ENCODE measurements at regions not wholly inside any gene's neighbourhood (a gene's known extent, or its start where the extent isn't known, plus 50 kb on each side); places are given as distances from the start of the nearest gene placed in this dataset.

DNA sequence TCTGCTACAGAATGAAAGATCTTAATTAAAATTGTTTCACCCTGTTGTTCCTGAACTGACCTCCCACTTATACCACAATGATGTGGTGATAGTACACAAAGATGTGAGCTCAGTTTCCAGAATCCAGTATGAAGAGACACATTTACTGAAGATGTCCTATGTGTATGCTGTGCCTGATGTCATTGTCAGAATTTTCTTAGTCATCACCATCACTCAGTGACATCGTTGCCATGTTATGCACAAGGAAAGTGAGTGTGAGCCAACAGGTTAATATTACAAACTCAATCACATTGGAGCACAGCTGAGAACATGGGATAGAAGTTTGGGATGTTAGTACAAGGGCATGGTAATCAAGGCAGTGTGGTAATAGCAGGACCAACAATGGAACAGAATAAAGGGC is 199.7 kb upstream of the CHRNA7 start:
- no peak overlapping the region for H3K27ac ChIP-seq
- H3K4me3 ChIP-seq, result no peak overlapping the region

DNA sequence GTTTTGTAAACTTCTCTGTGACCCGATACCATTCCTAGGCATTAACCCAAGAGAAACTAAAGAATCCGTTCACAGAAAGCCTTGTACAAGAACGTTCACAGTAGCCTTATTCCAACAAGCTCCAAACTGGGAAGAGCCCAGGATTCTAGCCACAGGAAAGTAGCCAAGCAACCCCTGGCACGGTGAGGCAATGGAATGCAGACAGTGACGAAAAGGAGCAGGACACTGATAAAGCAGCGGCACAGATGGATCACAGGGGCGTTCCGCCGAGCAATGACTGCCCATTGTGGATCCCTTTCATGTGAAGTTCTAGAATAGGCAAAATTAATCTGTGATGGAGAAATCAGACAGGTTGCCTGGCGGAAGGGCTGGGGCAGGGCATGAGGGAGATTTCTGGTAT is 198.7 kb upstream of the CHRNA7 start:
- Histone ChIP-seq H3K4me3 (no peak overlapping the region), H3K27ac (no peak overlapping the region)

DNA sequence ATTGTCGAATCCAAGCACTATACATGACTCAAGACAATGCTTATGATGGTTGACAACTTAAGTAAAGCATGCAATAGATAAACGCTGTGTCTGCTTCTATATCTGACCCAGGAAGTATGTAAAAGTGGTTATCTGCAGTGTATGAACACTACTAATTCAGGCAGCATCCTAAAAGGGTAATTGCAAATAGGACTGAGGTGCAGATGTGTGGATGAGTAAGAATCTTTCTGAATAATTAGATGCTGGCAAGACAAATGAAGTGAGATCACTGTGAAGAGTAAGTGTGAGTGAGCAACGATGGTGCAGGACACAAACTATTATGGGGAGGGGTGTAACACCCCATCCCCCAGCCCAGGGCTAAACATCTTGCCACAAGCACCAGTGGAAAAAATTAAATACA is 195.7 kb upstream of the CHRNA7 start:
- Histone ChIP-seq H3K27ac (no peak overlapping the region), H3K4me3 (no peak overlapping the region)

DNA sequence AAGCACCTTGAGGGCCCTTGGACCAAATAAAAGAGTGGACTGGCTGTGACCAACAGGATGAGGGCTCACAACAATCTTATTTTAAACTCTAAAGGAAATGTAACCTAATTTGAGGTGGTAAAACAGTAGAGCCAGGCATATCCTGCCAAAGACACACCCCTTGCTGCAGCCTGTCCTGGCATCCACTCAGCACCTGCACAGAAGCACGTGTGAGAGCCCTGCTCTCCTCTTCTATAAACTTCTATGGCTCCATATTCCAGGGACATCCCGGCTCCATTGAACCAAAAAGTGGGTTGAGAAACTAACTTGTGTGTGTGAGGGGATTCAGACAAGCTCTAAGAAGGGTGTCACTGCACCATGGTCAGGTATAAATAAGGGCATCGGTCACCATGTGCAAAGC is 190.9 kb upstream of the CHRNA7 start:
- H3K4me3 ChIP-seq, result no peak overlapping the region
- no peak overlapping the region for H3K27ac ChIP-seq

DNA sequence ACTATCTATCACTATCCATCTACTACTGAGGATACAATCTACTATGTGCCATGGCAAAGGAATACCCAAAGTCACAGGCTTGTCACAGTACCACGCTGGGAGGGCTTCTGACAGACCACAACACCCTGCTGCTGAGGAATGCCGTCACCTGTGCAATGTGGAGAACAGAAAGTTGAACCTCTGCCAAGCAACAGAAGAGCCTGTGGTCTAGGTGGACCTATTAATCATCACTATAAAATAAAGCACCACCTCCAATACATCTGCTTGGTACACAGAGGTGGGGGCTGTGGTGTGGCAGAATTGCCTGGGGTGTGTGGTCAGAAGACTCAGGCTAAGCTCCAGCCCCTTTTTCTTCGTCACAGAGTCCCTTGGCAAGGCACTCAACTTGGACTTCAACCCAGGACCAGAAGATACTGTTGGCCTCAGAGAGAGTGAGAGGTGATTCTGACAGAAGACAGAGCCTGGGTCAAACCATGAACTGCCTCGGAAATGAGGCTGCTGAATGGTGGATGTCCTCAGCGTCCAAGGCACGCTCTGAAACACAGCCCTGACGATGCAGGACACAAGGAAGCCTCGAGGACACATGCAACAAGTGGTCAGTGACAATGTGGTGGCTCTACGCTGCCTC is 189.4 kb upstream of the CHRNA7 start:
- H3K4me3 ChIP-seq, result no peak overlapping the region
- no peak overlapping the region for H3K27ac ChIP-seq

DNA sequence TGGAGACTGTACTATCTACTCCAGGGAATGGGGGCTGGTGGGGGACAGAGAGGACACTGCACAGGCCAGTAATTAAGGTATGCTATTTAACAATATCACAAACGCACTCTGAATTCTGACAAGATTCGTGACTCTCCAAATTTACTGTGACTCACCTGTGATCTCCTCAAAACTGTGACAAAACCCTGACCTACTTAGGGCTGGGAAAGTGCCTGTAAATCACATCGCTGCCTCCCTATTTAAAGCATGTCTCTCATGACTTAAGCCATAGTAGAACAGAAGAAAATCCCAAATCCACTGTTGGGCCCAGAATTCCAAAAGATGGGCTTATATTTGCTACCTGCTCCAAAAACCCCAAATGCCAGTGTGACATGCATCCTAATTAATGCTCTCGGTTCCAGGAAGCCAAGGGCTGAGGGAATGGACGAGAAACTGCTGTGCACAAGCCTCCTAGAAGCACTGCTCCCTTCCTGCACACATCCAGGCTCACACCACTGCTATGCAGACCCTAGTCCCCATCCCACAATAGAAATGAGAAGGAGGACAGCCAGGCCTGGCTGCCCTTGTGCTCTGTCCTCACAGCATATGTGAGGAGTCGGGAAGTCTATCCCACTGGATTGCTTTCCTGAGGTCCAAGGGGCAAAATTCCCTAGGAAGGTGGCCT is 187.7 kb upstream of the CHRNA7 start:
- Histone ChIP-seq H3K4me3 (no peak overlapping the region), H3K27ac (no peak overlapping the region)

DNA sequence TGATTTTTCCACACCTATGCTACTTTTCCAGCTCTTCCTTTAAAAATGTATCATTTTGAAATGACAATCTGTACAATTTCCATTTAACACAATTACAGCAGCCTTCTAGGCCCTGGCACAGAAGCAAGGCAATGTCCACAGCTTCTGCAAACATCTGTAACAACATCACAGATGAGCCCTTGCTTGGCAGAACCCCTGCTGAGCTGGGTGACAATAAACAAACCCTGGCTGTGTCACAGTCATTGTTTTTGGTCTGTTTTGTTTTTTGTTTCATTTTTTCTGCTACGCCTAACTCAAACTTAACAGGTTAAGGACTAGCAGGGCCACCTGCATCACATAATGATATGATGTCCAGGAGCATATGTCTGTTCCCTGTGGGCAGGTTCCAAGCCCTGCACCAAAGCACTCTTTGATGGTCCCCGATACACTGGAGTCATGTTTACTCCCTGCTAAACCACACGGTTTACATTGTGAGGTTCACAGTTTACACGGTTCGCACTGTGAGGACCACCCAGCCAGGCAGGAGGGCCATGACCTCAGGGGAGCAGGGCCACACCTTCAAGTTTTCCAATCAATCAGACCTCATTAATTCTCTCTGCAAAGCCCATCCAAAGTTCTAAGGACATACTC is 186.8 kb upstream of the CHRNA7 start:
- Histone ChIP-seq H3K27ac (no peak overlapping the region), H3K4me3 (no peak overlapping the region)

DNA sequence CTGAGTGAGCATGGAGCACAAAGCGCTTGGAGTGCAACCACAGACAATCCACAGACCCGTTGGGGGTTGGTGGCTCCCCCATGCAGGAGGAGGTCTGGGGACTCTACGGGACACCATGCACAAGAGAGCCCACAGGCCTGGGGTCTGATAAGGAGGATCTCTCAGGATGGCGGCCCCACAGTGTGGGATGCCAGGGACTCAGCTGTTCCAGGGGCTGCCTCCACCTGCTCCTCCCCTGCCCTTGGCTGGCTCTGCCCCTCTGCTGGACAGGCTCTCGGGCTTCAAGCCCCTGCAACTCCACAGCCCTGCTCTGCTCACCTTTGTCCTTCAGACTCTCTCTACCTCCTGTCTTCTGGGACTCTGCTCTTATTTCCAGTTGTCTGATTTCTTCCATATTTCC is 184.5 kb upstream of the CHRNA7 start:
- no peak overlapping the region for H3K4me3 ChIP-seq
- no peak overlapping the region for H3K27ac ChIP-seq

DNA sequence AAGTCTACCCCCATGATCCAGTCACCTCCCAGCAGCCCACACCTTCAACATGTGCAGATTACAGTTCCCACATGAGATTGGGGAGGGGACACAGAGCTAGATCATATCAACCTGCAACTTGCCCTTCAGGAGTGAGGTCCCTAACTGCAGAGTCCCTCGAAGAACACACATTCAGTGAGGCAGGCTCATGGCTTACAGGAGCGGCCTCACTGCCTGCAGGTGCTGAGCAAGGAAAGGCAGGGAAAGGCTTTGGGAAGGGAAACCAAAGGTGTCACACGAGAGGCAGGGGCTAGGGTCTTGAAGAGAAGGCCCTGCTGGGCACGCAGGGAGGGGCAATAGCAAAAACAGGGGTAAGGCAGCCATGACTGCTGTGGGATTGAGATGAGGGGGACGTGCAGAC is 182.4 kb upstream of the CHRNA7 start:
- Histone ChIP-seq H3K27ac (no peak overlapping the region), H3K4me3 (no peak overlapping the region)

DNA sequence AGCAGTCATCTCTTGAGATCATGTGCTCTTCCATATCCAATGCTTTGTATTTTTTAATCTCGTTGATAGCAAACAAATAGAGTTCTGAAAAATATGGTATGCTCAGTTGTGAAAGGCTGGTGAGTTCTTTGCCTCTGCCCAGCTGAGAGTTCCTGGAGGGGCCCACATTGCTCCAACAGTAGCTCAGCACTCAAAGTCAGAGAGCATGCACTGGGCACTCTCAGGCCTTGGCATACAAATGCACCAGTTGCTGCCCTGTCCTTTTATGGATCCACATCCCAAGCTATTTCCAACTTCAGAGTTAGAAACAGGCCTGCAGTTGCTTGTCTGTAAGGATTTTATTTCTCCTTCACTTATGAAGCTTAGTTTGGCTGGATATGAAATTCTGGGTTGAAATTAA is 181.7 kb upstream of the CHRNA7 start:
- Histone ChIP-seq H3K27ac (no peak overlapping the region), H3K4me3 (no peak overlapping the region)

DNA sequence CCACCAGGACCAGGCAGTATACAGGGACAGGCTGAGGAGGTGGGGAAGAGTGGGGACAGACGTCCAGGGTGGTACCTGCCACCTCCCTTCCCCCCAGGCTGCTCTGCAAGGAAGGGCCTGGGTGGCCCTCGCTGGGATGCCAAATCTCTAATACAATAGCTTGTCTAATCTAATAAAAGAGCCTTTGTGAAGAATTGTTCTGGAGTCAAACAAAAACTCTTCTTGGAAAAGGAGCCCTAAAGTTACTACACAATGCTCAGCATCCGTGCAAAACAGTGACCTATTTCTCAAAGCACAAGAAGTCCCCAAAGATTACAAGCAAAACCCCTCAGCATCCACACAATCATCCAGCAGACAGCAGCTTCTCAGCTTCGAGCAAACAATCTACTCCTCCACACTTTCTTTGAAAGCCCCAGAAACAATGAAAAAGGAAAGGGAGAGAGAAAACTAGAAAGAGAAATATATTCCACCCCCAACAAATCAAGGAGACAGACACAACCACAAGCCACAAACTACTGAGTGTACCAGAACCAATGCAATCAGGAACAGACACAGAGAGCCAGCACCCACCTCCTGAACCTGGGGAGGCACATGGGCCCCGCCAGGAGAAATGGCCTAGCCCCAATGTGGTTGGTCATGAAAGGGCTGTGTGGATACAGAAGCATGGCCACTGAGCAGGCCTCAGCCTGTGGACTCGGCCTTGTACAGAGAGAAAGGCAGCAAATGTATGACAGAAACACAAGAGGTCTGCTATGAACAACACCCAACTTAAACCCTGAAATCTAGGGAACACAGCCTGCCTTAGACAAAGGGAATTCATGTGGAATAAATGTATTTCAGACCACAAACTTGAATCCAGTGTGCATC is 177.1 kb upstream of the CHRNA7 start:
- H3K27ac ChIP-seq, result no peak overlapping the region
- no peak overlapping the region for H3K4me3 ChIP-seq

DNA sequence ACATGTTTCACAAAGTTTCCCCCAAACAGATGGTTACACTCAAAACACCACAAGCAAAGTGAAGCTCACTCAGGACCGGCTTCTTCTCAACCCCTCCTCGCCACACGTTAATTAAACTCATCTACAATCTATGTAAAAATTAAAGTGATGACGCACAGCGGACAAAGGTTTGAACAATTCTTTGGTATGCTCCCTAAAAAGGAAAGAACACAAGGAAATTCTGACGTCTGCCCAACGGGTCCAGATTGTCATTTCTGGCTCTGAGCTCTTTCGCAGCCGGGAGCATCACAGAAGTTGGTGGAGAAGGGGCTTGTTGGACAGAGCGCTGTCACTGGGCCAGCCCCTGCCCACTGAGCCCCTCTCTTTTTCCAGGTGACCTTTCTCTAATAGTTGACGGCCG is 173.7 kb upstream of the CHRNA7 start:
- Histone ChIP-seq H3K27ac (no peak overlapping the region), H3K4me3 (no peak overlapping the region)

DNA sequence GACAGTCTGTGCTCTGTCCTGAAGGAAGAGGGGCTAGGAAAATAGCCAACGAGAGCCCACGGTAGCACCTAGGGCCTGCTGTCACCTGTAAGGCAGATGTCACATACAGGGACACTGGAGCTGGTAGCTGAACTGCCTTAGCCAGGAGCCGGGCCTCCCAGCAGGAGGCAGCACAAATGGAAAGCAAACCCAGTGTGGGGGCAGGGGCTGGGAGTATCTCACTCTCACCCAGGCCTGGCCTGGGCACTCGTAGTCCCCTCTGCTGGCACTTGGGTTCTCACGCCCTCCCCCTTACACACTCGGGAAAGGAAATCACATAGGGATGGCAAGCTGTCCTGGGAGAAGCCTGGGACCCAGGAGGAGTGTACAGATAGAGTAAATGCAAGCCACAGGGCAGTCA is 173.1 kb upstream of the CHRNA7 start:
- Histone ChIP-seq H3K27ac (no peak overlapping the region), H3K4me3 (no peak overlapping the region)

DNA sequence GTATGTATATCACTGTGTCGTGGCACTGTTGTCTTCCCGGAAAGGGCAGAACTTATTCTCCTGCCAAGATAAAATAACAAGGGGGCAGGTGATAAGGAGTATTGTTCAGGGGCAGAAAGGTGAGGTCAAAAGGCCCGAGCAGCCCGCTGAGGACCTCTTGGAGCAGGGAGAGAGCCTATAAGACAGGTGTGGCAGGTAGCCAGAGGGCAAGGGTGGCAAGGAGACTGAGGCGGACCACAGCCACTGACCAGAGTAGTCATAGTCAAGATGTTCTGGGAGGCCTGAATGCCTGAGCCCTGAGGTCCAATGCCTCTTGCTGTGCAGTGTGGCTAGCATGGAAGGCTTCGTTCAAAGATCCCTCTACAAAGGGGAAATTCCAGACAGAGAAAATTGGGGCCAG is 172.3 kb upstream of the CHRNA7 start:
- no peak overlapping the region for H3K4me3 ChIP-seq
- no peak overlapping the region for H3K27ac ChIP-seq

DNA sequence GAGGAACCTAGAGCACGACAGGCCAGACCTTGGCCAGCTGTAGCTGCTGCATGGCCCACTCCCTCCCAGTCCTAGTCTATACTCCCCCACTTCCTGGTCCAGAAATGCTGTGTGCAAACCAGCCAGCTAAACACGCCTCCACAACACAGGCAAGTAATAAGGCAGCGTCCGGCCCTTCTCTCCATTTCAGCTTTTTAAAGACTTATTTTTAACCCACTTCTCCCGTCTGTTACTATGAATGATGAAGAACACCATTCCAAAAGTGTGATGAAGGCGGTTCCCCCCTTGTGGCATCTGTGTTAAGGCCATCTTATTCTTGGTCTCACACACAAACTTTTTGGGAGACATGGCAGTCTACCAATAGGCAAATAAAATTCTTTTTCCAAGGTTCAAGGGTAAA is 164.1 kb upstream of the CHRNA7 start:
- no peak overlapping the region for H3K4me3 ChIP-seq
- no peak overlapping the region for H3K27ac ChIP-seq

DNA sequence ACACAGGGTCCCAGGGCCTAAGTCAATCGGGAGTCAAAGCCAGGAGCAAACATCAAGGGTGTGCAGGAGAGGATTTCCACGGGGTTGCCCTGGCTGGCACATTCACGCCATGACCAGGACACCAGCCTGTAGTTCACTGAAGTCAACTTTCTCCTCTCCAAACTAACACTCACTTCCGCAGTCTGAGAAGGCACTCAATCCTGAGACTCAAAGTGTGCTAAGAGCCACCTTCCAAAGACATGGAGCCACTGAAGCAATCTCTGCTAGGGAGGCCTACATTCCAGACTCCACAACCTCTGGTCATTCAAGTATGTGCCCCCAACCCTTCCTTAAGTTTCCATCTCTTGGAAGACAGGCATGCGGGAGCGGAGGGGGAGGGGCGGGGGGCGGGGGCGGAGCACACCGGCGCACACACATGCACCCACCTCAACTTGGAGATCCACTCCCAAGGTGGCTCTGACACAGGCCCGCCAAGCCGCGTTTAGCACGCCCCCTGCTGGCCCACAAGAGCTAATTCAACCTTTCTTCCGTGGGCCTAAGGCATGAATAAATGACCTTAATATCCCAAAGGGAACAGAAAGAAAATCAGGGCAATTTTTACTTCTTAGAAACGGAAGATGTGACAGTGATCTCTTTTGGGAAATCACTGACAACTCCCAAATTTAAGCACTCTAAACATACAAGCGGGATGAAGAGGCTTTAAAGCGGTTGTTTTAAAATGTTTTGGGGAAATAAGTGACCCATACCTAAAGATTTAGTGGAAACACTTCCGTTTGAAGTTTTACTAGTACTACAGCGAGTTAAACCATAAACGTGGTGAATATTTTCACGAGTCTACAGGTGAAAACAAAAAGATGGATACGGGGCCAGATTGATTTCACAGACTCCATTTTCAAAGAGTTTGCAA is 162.5 kb upstream of the CHRNA7 start:
- H3K27ac ChIP-seq, result no peak overlapping the region
- H3K4me3 ChIP-seq, result no peak overlapping the region

DNA sequence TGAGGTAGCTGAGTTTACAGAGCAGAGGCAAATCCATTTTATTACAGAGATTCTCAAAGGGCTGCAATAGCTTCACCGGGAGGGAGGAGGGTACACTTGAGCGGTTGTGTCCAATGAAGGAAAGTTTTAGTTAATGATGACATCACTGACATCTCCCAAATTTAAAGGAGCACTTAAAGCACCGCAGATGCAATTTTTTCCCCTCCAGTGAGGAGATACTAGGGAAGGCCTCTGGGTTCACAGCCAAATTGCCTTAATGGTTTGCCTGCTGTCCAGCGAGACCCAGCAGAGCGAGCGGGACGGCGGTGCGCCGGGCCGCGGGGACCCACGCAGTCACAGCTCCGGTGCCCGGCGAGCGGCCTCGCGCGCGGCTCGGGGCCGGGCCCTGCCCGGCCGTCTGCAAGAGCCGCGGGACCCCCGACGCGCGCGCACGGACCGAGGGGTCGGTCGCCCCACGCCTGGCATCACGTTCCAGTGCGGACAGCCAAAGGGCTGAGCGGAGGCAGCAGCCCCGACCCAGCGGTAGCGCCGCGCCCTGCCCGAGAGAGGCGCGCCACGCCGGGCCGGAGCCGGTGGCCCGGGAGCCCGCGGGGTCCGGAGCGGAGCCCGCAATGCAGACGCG is 160.5 kb upstream of the CHRNA7 start:
- Histone ChIP-seq H3K4me3 (peak overlapping the region; percentile 10 to 66 (median 50)), H3K27ac (no peak overlapping the region)

DNA sequence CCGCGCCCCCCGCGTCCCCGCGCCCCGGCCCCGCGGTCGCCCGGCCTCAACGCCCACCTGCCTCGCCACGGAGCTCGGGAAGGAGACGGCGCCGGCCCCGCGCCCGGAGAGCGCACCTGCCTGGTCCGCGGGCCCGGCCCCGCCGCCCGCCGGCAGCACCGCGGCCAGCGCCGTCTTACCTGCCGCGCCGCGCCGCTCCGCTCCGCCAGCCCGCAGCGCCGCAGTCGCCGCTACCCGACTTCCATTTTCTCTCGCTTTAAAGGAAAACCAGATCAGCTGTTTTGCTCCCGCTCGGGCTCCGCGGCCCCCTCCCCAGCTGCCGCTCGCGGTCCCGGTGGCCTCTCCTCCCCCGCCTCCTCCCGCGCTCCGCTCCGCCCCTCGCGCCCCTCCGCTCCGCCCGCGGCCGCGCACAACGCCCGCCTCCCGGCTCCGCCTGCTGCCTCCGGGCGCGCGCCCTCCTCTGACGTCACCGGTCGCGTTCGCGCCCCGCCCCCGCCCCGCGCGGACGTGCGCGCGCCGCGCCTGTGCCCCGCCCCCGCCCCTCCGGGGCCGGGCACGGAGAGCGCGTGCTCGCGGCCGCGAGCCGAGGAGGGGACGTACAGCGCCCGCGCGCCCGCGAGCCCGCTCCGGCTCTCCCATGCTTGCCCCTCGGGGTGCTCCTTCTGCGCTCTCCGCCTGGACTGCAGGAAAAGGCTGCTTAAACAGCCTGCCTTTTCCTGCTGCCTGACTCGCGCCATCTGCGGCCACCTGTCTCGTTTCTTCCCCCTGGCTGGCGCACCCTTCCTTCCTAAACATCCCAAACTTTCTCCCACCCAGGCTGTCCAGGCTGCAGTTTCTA is 159.8 kb upstream of the CHRNA7 start, which contains the start of gene OTUD7A:
Gene OTUD7A, minus strand, starts transcription at position 346 of the 838 bp plus-strand sequence.
- H3K4me3 ChIP-seq, result peak within 1 kb of the TSS; percentile 36 to 66 (median 54)
- H3K27ac ChIP-seq, result peak within 1 kb of the TSS in 12 of 21 experiments; percentile 34 to 79 (median 57)

Data from skin epidermis (tissue), 12 donors.